CD4-positive, alpha-beta memory T cell (primary cell): ENCODE measurements at regions not wholly inside any gene's neighbourhood (a gene's known extent, or its start where the extent isn't known, plus 50 kb on each side); places are given as distances from the start of the nearest gene placed in this dataset.

Source experiments
- CTCF ChIA-PET: fragments of 350-600 bp; sonication (Branson Sonifier 250); formaldehyde crosslinking; loops from one replicate; lab custom pipeline; 2021; ENCODE audit warnings: inconsistent platforms; ENCODE audit not compliant: partially characterized antibody; lab: Charles Lee
- POLR2A ChIA-PET: fragments of 350-600 bp; sonication (Branson Sonifier 250); formaldehyde crosslinking; loops from one replicate; lab custom pipeline; 2021; ENCODE audit not compliant: partially characterized antibody; lab: Charles Lee
- DNase-seq, 5 donors: peaks; one replicate each; pipeline versions ENCODE4 v3.0.0 to v3.0.0-alpha.2; 2020 to 2022; ENCODE audit warnings: mixed read lengths in 1 of 5
- H3K27ac ChIP-seq: one replicate; pipeline ENCODE4 v1.7.0; 2013; ENCODE audit warnings: low read depth, low read length
- H3K27me3 ChIP-seq: 2 replicates; pipeline ENCODE4 v1.7.0; 2013; ENCODE audit warnings: mild to moderate bottlenecking, low read length, moderate library complexity; ENCODE audit not compliant: insufficient read depth
- H3K36me3 ChIP-seq: 2 replicates; pipeline ENCODE4 v1.7.0; 2013; ENCODE audit warnings: mild to moderate bottlenecking, low read length, moderate library complexity; ENCODE audit not compliant: insufficient read depth
- H3K4me1 ChIP-seq: 2 replicates; pipeline ENCODE4 v1.7.0; 2013; ENCODE audit warnings: mild to moderate bottlenecking, low read length, moderate library complexity; ENCODE audit not compliant: insufficient read depth
- H3K4me3 ChIP-seq, 2 donors: one replicate each; pipeline ENCODE4 v1.7.0; 2013; ENCODE audit warnings: low read length in 2 of 2, mild to moderate bottlenecking in 1 of 2
- H3K9me3 ChIP-seq, 2 donors: one replicate each; pipeline ENCODE4 v1.7.0; 2013; ENCODE audit warnings: low read length in 2 of 2, control low read depth in 1 of 2; ENCODE audit not compliant: control insufficient read depth in 1 of 2
- H3K27ac Mint-ChIP-seq, 7 donors: one replicate each; pipeline ENCODE4 v1.8.0; 2020 to 2021; ENCODE audit warnings: mixed read lengths in 7 of 7, mild to moderate bottlenecking in 6 of 7, inconsistent platforms in 3 of 7, moderate library complexity in 3 of 7
- H3K27me3 Mint-ChIP-seq, 2 donors: one replicate each; pipeline ENCODE4 v1.8.0; 2020 to 2021; ENCODE audit warnings: mixed read lengths in 2 of 2
- H3K36me3 Mint-ChIP-seq, 2 donors: one replicate each; pipeline ENCODE4 v1.8.0; 2020 to 2021; ENCODE audit warnings: mixed read lengths in 2 of 2, inconsistent platforms in 1 of 2, mild to moderate bottlenecking in 1 of 2
- H3K4me1 Mint-ChIP-seq, 4 donors: one replicate each; pipeline ENCODE4 v1.8.0; 2020 to 2021; ENCODE audit warnings: mixed read lengths in 4 of 4, mild to moderate bottlenecking in 1 of 4
- H3K4me3 Mint-ChIP-seq, 8 donors: one replicate each; pipeline ENCODE4 v1.8.0; 2020 to 2021; ENCODE audit warnings: mixed read lengths in 8 of 8, mild to moderate bottlenecking in 7 of 8, moderate library complexity in 6 of 8, inconsistent platforms in 3 of 8
- H3K9me3 Mint-ChIP-seq, 8 donors: one replicate each; pipeline ENCODE4 v1.8.0; 2020 to 2021; ENCODE audit warnings: mixed read lengths in 8 of 8, mild to moderate bottlenecking in 5 of 8, inconsistent platforms in 3 of 8, moderate library complexity in 1 of 8
- intact Hi-C: fragments of 100-400 bp; cut with micrococcal nuclease; formaldehyde crosslinking; loops from one replicate; pipeline ENCODE4 v1.15.1; 2023

DNA sequence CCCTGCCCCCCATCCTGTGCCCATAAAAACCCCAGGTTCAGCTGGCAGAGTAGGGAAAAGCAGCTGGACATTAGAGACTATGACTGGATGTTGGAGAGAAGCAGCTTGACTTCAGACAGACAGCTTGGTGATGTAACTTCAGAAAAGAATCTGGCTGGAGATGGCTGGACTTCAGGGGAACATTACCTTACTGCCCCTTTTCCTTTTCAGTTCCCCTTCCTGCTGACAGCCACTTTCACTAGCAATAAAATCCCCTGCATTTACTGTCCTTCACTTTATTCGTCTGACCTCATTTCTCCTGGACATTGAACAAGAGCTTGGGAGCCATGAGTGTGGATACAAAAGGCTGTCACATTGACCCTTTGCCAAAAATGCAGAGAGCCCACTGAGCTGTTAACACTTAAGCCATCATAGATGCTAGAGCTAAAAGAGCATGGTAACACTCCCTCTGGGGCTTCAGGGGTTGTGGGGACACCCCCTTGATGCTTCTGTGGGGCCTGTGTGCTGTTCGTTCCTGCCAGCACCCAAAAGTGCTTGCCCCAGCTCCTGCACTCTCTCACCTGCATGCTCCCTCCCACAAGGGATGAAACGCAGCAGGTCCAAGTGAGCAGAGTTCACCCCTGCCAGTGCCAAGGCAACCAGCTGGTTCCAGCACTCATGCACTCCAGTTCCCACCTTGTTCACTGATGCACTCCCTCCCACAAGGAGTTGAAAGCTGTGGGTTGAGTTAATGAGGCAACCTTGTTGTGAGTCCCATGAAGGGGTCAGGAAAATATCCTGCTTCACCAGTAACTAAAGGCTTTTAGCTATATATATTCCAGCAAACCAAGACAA lies 263.8 kb upstream of the NDST3 start:
- Mint-ChIP-seq H3K27ac (no peak overlapping the region), H3K27me3 (no peaks in the 10 kb centered on the region), H3K9me3 (peaks cover 0 to 5% (median under 1%) of the 10 kb centered on the region in 8 donors), H3K4me3 (no peak overlapping the region), H3K36me3 (no peaks in the 10 kb centered on the region), H3K4me1 (no peaks in the 10 kb centered on the region)
- Histone ChIP-seq H3K27ac (no peak overlapping the region), H3K9me3 (no peaks in the 10 kb centered on the region), H3K4me3 (no peak overlapping the region), H3K4me1 (no peaks in the 10 kb centered on the region), H3K36me3 (no peaks in the 10 kb centered on the region), H3K27me3 (no peaks in the 10 kb centered on the region)
- intact Hi-C loops = no loop called here
- CTCF ChIA-PET = no interaction called here
- DNase-seq = no peak
- POLR2A ChIA-PET = no interaction called here

DNA sequence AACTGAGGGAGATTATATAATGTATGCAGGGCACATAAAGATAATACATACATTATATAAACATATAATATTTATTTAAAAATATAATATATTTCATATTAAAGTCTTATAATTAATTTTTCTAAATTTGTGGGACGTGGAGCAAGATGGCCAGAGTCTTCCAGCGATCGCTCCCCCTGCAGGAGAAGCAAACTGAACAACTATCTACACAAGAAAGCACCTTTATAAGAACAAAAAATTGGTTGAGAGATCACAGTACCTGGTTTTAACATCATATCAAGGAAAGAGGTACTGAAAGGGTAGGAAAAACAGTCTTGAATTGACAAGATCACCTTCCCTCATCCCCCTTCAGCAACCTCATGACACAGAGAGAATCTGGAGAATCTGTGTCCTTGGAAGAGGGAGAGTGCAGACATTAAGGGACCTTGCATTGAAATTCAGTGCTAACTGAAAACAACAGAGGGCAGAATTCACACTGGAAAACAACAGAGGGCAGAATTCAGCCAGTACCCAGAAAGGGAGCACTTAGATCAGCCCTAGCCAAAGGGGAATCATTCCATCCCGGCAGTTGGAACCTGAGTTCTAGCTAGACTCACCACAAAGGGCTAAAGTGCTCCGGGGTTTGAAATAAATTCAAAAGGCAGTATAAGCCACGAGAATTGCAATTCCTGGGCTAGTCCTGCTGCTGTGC lies 262.5 kb upstream of the NDST3 start:
- Mint-ChIP-seq H3K4me3 (no peak overlapping the region), H3K27me3 (no peaks in the 10 kb centered on the region), H3K36me3 (no peaks in the 10 kb centered on the region), H3K27ac (no peak overlapping the region), H3K4me1 (no peaks in the 10 kb centered on the region), H3K9me3 (peaks cover 0 to 5% (median under 1%) of the 10 kb centered on the region in 8 donors)
- H3K27me3 ChIP-seq = no peaks in the 10 kb centered on the region
- H3K9me3 ChIP-seq = no peaks in the 10 kb centered on the region
- ChIA-PET CTCF (no interaction called here), POLR2A (no interaction called here)
- H3K4me1 ChIP-seq = no peaks in the 10 kb centered on the region
- H3K36me3 ChIP-seq = no peaks in the 10 kb centered on the region
- DNase-seq = no peak
- H3K4me3 ChIP-seq = no peak overlapping the region
- H3K27ac ChIP-seq = no peak overlapping the region
- intact Hi-C loops = no loop called here

GRCh38 chr4:117773064-117773936 lies 261.0 kb upstream of the NDST3 start:
- ChIA-PET CTCF (no interaction called here), POLR2A (no interaction called here)
- no peak overlapping the region for H3K27ac ChIP-seq
- H3K27me3 Mint-ChIP-seq = no peaks in the 10 kb centered on the region
- no peaks in the 10 kb centered on the region for H3K4me1 ChIP-seq
- H3K4me1 Mint-ChIP-seq = no peaks in the 10 kb centered on the region
- H3K36me3 ChIP-seq = no peaks in the 10 kb centered on the region
- H3K9me3 Mint-ChIP-seq = peaks cover 0 to 5% (median under 1%) of the 10 kb centered on the region in 8 donors
- H3K4me3 ChIP-seq = no peak overlapping the region
- DNase-seq = no peak
- H3K9me3 ChIP-seq = no peaks in the 10 kb centered on the region
- no peaks in the 10 kb centered on the region for H3K36me3 Mint-ChIP-seq
- no peak overlapping the region for H3K4me3 Mint-ChIP-seq
- H3K27ac Mint-ChIP-seq = no peak overlapping the region
- intact Hi-C loops = no loop called here
- H3K27me3 ChIP-seq = no peaks in the 10 kb centered on the region

DNA sequence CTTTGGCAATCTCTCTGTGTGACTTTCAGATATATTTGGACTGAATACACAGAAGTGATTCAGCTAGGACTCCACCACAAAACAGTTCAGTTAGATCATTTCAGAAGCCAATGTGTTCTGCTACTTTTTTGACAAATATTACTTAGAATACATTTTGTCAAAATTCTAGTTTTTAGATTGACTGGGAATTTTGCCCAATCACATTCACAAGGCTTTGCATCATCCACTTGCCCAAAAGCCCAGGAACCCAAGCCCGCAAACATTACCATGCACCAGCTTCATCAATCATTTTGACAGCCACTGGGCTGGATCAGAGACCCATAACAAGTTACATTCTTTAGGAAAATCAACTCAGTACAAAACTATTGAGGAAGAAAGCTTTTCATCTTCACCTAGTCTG lies 256.6 kb upstream of the NDST3 start:
- H3K9me3 Mint-ChIP-seq = peaks cover 0 to 1% (median 0%) of the 10 kb centered on the region in 8 donors
- Histone ChIP-seq H3K4me1 (no peaks in the 10 kb centered on the region), H3K9me3 (no peaks in the 10 kb centered on the region), H3K27ac (no peak overlapping the region), H3K4me3 (no peak overlapping the region), H3K36me3 (no peaks in the 10 kb centered on the region), H3K27me3 (no peaks in the 10 kb centered on the region)
- H3K36me3 Mint-ChIP-seq = no peaks in the 10 kb centered on the region
- POLR2A ChIA-PET = no interaction called here
- no peak overlapping the region for H3K27ac Mint-ChIP-seq
- no peaks in the 10 kb centered on the region for H3K27me3 Mint-ChIP-seq
- CTCF ChIA-PET = no interaction called here
- intact Hi-C loops = no loop called here
- H3K4me3 Mint-ChIP-seq = no peak overlapping the region
- DNase-seq = no peak
- H3K4me1 Mint-ChIP-seq = no peaks in the 10 kb centered on the region

DNA sequence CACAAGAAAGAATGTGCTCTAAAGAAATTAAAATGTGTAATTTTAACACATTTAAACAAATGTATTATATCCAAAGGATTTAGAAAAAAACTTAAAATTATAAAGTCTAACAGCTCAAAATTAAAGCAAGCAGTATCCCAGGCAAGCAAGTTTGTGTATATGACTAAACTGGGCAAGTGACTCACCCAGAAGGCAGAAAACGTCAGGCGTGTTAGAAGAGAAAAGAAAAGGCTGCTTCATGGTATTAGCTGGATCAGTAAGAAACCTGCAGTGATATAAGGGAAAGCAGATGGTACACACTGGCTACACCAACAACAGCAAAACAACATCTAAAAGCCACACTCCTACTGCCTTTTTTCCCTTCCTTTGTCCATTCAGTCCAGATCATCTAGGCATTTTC lies 250.6 kb upstream of the NDST3 start:
- no peak for DNase-seq
- Mint-ChIP-seq H3K4me1 (no peaks in the 10 kb centered on the region), H3K27ac (no peak overlapping the region), H3K27me3 (no peaks in the 10 kb centered on the region), H3K9me3 (peaks cover 0 to 3% (median 0%) of the 10 kb centered on the region in 8 donors), H3K36me3 (no peaks in the 10 kb centered on the region), H3K4me3 (no peak overlapping the region)
- no peaks in the 10 kb centered on the region for H3K4me1 ChIP-seq
- no peaks in the 10 kb centered on the region for H3K36me3 ChIP-seq
- ChIA-PET POLR2A (no interaction called here), CTCF (no interaction called here)
- H3K4me3 ChIP-seq = no peak overlapping the region
- H3K27me3 ChIP-seq = no peaks in the 10 kb centered on the region
- H3K9me3 ChIP-seq = no peaks in the 10 kb centered on the region
- intact Hi-C loops = no loop called here
- no peak overlapping the region for H3K27ac ChIP-seq

DNA sequence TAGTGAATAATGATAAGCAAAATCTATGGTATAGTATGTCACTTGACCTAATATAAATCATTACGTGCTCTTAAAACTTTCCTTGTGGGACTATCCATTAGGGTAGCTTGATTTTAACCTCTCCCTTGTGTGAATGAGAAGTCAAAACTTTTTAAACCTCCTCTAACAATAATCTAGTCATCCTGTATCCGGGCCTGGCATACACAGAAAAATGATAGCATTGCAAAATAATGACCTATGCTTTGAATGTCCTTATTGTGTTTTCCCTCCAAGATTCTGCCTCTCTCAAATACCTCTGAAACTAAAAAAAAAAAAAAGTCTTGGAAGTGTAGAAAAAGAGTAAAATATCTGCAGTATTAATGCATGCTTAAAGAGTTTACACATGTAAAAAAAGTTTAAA lies 250.0 kb upstream of the NDST3 start:
- CTCF ChIA-PET = no interaction called here
- H3K36me3 Mint-ChIP-seq = no peaks in the 10 kb centered on the region
- peaks cover 0 to 3% (median 0%) of the 10 kb centered on the region in 8 donors for H3K9me3 Mint-ChIP-seq
- DNase-seq = no peak
- Histone ChIP-seq H3K27me3 (no peaks in the 10 kb centered on the region), H3K4me1 (no peaks in the 10 kb centered on the region), H3K4me3 (no peak overlapping the region), H3K9me3 (no peaks in the 10 kb centered on the region), H3K36me3 (no peaks in the 10 kb centered on the region), H3K27ac (no peak overlapping the region)
- no peak overlapping the region for H3K27ac Mint-ChIP-seq
- H3K27me3 Mint-ChIP-seq = no peaks in the 10 kb centered on the region
- H3K4me3 Mint-ChIP-seq = no peak overlapping the region
- POLR2A ChIA-PET = no interaction called here
- no peaks in the 10 kb centered on the region for H3K4me1 Mint-ChIP-seq
- intact Hi-C loops = no loop called here

DNA sequence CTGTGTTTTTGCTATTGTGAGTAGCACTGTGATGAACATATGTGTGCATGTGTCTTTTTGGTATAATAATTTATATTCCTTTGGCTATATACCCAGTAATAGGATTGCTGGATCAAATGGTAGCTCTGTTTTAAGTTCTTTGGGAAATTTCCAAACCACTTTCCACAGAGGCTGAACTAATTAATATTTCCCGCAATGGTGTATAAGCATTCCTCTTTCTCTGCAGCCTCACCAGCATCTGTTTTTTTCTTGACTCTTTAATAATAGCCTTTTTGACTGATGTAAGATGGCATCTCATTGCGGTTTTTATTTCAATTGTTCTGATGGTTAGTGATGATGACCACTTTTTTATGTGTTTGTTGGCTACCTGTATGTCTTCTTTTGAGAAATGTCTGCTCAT lies 247.7 kb upstream of the NDST3 start:
- H3K9me3 Mint-ChIP-seq = peaks cover 0 to 3% (median 0%) of the 10 kb centered on the region in 8 donors
- intact Hi-C loops = no loop called here
- Histone ChIP-seq H3K27me3 (no peaks in the 10 kb centered on the region), H3K27ac (no peak overlapping the region), H3K9me3 (no peaks in the 10 kb centered on the region), H3K4me1 (no peaks in the 10 kb centered on the region), H3K4me3 (no peak overlapping the region), H3K36me3 (no peaks in the 10 kb centered on the region)
- no peak overlapping the region for H3K27ac Mint-ChIP-seq
- no peak overlapping the region for H3K4me3 Mint-ChIP-seq
- CTCF ChIA-PET = no interaction called here
- DNase-seq = no peak
- H3K27me3 Mint-ChIP-seq = peaks cover 0 to 2% of the 10 kb centered on the region in 2 donors
- H3K36me3 Mint-ChIP-seq = no peaks in the 10 kb centered on the region
- POLR2A ChIA-PET = no interaction called here
- H3K4me1 Mint-ChIP-seq = no peaks in the 10 kb centered on the region
